Keratinocyte (primary cell): ENCODE measurements at regions not wholly inside any gene's neighbourhood (a gene's known extent, or its start where the extent isn't known, plus 50 kb on each side); places are given as distances from the start of the nearest gene placed in this dataset.

Experiments
- CTCF ChIP-seq, 3 experiments: IDR thresholded peaks in 1 of 3; conservative IDR thresholded peaks in 1 of 3; optimal IDR thresholded peaks in 1 of 3; 2 replicates in 2 of 3; 3 replicates in 1 of 3; pipeline versions ENCODE3 to v1.5.1; 2011; ENCODE audit warnings: low read length in 3 of 3, mild to moderate bottlenecking in 3 of 3, moderate library complexity in 2 of 3, control low read depth in 1 of 3, inconsistent platforms in 1 of 3; ENCODE audit not compliant: insufficient read depth in 2 of 3; ENCODE audit errors: extremely low read depth in 1 of 3
- EZH2 ChIP-seq: IDR thresholded peaks from one replicate; pipeline ENCODE4 v1.6.1; 2012; ENCODE audit warnings: inconsistent platforms, mild to moderate bottlenecking, low read length, moderate library complexity

DNA sequence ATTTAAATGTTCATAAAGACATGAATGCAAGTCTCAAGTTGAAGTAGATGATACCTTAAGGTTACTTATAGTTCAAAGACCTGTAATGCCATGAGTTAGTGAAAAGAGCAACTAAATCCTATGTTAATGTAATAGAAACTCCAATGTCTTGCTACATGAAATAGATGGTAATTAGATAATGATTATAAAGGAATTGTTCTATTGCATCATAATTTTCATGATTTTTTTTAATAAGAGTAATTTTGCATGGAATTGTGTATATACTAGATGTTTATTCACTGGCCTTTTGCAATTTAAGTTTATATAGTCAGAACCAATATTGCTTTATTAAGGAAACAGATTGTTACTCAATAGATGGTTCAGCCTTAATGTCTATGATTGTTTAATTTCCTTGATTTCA lies 115.5 kb upstream of the SYT10 start:
- no peak for TF ChIP-seq CTCF (optimal IDR thresholded peaks at IDR 0.05 in 1 of 3, IDR thresholded peaks at IDR 0.05 in 1 of 3, conservative IDR thresholded peaks at IDR 0.05 in 1 of 3; ENCODE audit: extremely low read depth in 1 of 3, insufficient read depth in 2 of 3, low read length in 3 of 3)
- no peak for TF ChIP-seq EZH2
